Suprapubic skin (tissue), 4 donors: ENCODE measurements at regions not wholly inside any gene's neighbourhood (a gene's known extent, or its start where the extent isn't known, plus 50 kb on each side); places are given as distances from the start of the nearest gene placed in this dataset.

Experiments used
- CTCF ChIP-seq, 2 donors: fragments of 200-600 bp in 1 of 2; fragments of 450-650 bp in 1 of 2; sonication (generic) in 1 of 2; IDR thresholded peaks; one replicate each; pipeline ENCODE4 v1.5.1; 2016 to 2019; ENCODE audit warnings: antibody characterized with exemption in 2 of 2, mild to moderate bottlenecking in 1 of 2, moderate library complexity in 1 of 2
- EP300 ChIP-seq: sonication (generic); formaldehyde crosslinking; IDR thresholded peaks from one replicate; pipeline ENCODE4 v1.6.1; 2017; ENCODE audit warnings: antibody characterized with exemption
- POLR2A ChIP-seq, 2 donors: fragments of 450-650 bp; IDR thresholded peaks; one replicate each; pipeline ENCODE4 v1.6.1; 2017; ENCODE audit warnings: antibody characterized with exemption in 2 of 2, mild to moderate bottlenecking in 2 of 2, moderate library complexity in 2 of 2
- POLR2AphosphoS5 ChIP-seq, 3 donors: sonication (generic); formaldehyde crosslinking; IDR thresholded peaks; one replicate each; pipeline ENCODE4 v1.6.1; 2017; ENCODE audit warnings: antibody characterized with exemption in 3 of 3

DNA sequence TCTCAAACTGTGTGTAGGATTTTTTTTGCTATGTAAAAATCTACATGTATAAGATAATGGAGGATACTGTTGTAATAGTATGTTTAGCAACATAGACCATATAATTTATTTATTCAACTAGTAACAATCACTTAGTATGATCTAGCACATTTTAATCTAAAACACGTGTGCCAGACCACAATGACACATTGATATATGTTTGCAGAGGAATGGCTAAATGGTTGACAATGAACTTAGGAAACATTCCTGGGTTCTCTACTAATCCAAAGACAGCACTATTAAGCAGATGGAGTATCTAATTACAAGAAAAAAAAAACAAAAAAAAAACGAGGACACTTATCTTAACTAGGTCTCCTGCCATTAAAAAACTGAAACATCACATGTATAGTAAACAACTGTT, 261.7 kb upstream of the PAPPA start:
- TF ChIP-seq CTCF (IDR thresholded peaks at IDR 0.05) (no peak), POLR2AphosphoS5 (IDR thresholded peaks at IDR 0.05) (no peak), POLR2A (IDR thresholded peaks at IDR 0.05) (no peak), EP300 (no peak)
